Esophagus squamous epithelium (tissue), 4 donors: ENCODE measurements at regions not wholly inside any gene's neighbourhood (a gene's known extent, or its start where the extent isn't known, plus 50 kb on each side); places are given as distances from the start of the nearest gene placed in this dataset.

Source experiments
- POLR2A ChIP-seq, 4 donors: fragments of 450-650 bp; IDR thresholded peaks; one replicate each; pipeline ENCODE4 v1.6.1; 2017; ENCODE audit warnings: antibody characterized with exemption in 4 of 4, mild to moderate bottlenecking in 4 of 4, moderate library complexity in 3 of 4
- TF ChIP-seq, protein P1 (sequence below), 6 experiments: fragments of 450-650 bp in 4 of 6; fragments of 200-600 bp in 2 of 6; sonication (generic) in 2 of 6; IDR thresholded peaks; one replicate each; pipeline ENCODE4 v1.5.1; 2016 to 2019; ENCODE audit warnings: antibody characterized with exemption in 6 of 6, mild to moderate bottlenecking in 4 of 6, moderate library complexity in 4 of 6

DNA sequence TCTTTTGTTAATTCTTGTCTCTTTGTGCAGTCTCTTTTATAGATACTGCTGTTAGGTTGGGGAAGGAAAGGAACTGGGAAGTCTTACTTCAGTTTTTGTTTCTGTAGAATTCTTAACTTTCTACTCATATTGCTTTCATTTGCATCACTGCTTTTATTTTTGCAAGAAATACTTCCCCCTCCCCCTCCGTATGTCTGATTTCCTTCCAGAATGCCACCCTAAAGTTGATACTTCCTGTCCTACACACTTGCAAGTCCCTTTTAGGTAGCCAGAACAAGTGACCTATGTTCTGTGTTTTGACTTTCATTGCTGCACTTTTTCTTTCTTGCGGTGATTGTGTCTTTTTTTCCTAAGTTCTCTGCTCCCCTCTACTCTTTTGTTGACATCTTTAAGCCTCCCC, 477.4 kb downstream of the RSL24D1 start:
- TF ChIP-seq POLR2A (IDR thresholded peaks at IDR 0.05), result no peak
- TF ChIP-seq, protein P1, sequence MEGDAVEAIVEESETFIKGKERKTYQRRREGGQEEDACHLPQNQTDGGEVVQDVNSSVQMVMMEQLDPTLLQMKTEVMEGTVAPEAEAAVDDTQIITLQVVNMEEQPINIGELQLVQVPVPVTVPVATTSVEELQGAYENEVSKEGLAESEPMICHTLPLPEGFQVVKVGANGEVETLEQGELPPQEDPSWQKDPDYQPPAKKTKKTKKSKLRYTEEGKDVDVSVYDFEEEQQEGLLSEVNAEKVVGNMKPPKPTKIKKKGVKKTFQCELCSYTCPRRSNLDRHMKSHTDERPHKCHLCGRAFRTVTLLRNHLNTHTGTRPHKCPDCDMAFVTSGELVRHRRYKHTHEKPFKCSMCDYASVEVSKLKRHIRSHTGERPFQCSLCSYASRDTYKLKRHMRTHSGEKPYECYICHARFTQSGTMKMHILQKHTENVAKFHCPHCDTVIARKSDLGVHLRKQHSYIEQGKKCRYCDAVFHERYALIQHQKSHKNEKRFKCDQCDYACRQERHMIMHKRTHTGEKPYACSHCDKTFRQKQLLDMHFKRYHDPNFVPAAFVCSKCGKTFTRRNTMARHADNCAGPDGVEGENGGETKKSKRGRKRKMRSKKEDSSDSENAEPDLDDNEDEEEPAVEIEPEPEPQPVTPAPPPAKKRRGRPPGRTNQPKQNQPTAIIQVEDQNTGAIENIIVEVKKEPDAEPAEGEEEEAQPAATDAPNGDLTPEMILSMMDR (IDR thresholded peaks at IDR 0.05), result no peak
